ACC112 (cell line): ENCODE measurements at regions not wholly inside any gene's neighbourhood (a gene's known extent, or its start where the extent isn't known, plus 50 kb on each side); places are given as distances from the start of the nearest gene placed in this dataset.

Source experiments
- H2AFZ ChIP-seq: fragments of 200-600 bp; sonication (generic); one replicate; pipeline ENCODE4 v1.6.0; 2017; ENCODE audit warnings: antibody characterized with exemption, low read length; ENCODE audit not compliant: unreplicated experiment
- H3K27ac ChIP-seq: fragments of 200-600 bp; sonication (generic); 2 replicates; pipeline ENCODE4 v1.5.1; 2014; ENCODE audit warnings: low read depth, mild to moderate bottlenecking, antibody characterized with exemption, low read length, moderate library complexity
- H3K27me3 ChIP-seq: fragments of 200-600 bp; sonication (generic); 2 replicates; pipeline ENCODE4 v1.6.1; 2014; ENCODE audit warnings: mild to moderate bottlenecking, antibody characterized with exemption, low read length, moderate library complexity, mixed read lengths; ENCODE audit not compliant: insufficient read depth
- H3K36me3 ChIP-seq: fragments of 200-600 bp; sonication (generic); 2 replicates; pipeline ENCODE4 v1.6.1; 2016; ENCODE audit warnings: mild to moderate bottlenecking, antibody characterized with exemption, low read length, moderate library complexity, mixed read lengths; ENCODE audit not compliant: insufficient read depth
- H3K4me1 ChIP-seq: fragments of 200-600 bp; sonication (generic); one replicate; pipeline ENCODE4 v1.6.1; 2016; ENCODE audit warnings: low read length, mixed read lengths; ENCODE audit not compliant: insufficient read depth, unreplicated experiment, control insufficient read depth
- H3K4me3 ChIP-seq: fragments of 200-600 bp; sonication (generic); 2 replicates; pipeline ENCODE4 v1.5.1; 2014; ENCODE audit warnings: mild to moderate bottlenecking, low read depth, low read length
- H3K79me2 ChIP-seq: fragments of 200-600 bp; sonication (generic); one replicate; pipeline ENCODE4 v1.6.0; 2016; ENCODE audit warnings: low read length; ENCODE audit not compliant: control insufficient read depth, unreplicated experiment, insufficient read depth

GRCh38 chr3:148204131-148204530 lies 493.6 kb upstream of the AGTR1 start:
- peak overlapping the region; percentile 64 for H2AFZ ChIP-seq
- H3K79me2 ChIP-seq, result no peaks in the 10 kb centered on the region
- no peaks in the 10 kb centered on the region for H3K27me3 ChIP-seq
- no peaks in the 10 kb centered on the region for H3K36me3 ChIP-seq
- H3K4me1 ChIP-seq, result peaks cover 18% of the 10 kb centered on the region
- H3K27ac ChIP-seq, result no peak overlapping the region
- no peak overlapping the region for H3K4me3 ChIP-seq

- Histone ChIP-seq H3K79me2 (no peaks in the 10 kb centered on the region), H3K36me3 (no peaks in the 10 kb centered on the region), H3K27me3 (no peaks in the 10 kb centered on the region), H3K4me3 (no peak overlapping the region), H3K27ac (no peak overlapping the region), H3K4me1 (peaks cover 28% of the 10 kb centered on the region), H2AFZ (no peak overlapping the region)
Observed at GRCh38 chr3:148205977-148206376, 491.7 kb upstream of the AGTR1 start.

- Histone ChIP-seq H3K79me2 (no peaks in the 10 kb centered on the region), H3K4me3 (no peak overlapping the region), H3K27me3 (no peaks in the 10 kb centered on the region), H3K4me1 (peaks cover 32% of the 10 kb centered on the region), H3K27ac (no peak overlapping the region), H2AFZ (no peak overlapping the region), H3K36me3 (no peaks in the 10 kb centered on the region)
Observed at GRCh38 chr3:148206446-148206845, 491.3 kb upstream of the AGTR1 start.

- Histone ChIP-seq H3K27ac (peak overlapping the region; percentile 45), H2AFZ (no peak overlapping the region)
Observed at GRCh38 chr3:148208975-148209374, 488.7 kb upstream of the AGTR1 start.

GRCh38 chr3:148211725-148212124 lies 486.0 kb upstream of the AGTR1 start:
- H3K36me3 ChIP-seq, result no peaks in the 10 kb centered on the region
- H3K4me1 ChIP-seq, result peaks cover 45% of the 10 kb centered on the region
- no peak overlapping the region for H3K27ac ChIP-seq
- peak overlapping the region; percentile 82 for H2AFZ ChIP-seq
- H3K27me3 ChIP-seq, result no peaks in the 10 kb centered on the region
- H3K4me3 ChIP-seq, result no peak overlapping the region
- no peaks in the 10 kb centered on the region for H3K79me2 ChIP-seq

More at GRCh38 chr3:148208975-148209374, 488.7 kb upstream of the AGTR1 start:
- peaks cover 34% of the 10 kb centered on the region for H3K4me1 ChIP-seq
- no peak overlapping the region for H3K4me3 ChIP-seq
- H3K36me3 ChIP-seq, result no peaks in the 10 kb centered on the region
- H3K27me3 ChIP-seq, result no peaks in the 10 kb centered on the region
- H3K79me2 ChIP-seq, result no peaks in the 10 kb centered on the region

- Histone ChIP-seq H3K4me1 (peaks cover 39% of the 10 kb centered on the region), H3K4me3 (no peak overlapping the region), H3K27ac (no peak overlapping the region), H3K79me2 (no peaks in the 10 kb centered on the region), H3K36me3 (no peaks in the 10 kb centered on the region), H2AFZ (peak overlapping the region; percentile 54), H3K27me3 (no peaks in the 10 kb centered on the region)
Observed at GRCh38 chr3:148214705-148215104, 483.0 kb upstream of the AGTR1 start.

GRCh38 chr3:148217317-148217716 lies 480.4 kb upstream of the AGTR1 start:
- Histone ChIP-seq H3K36me3 (no peaks in the 10 kb centered on the region), H3K27me3 (no peaks in the 10 kb centered on the region), H3K4me3 (no peak overlapping the region), H3K27ac (no peak overlapping the region), H3K79me2 (no peaks in the 10 kb centered on the region), H2AFZ (no peak overlapping the region), H3K4me1 (peaks cover 19% of the 10 kb centered on the region)

- Histone ChIP-seq H2AFZ (no peak overlapping the region), H3K27me3 (no peaks in the 10 kb centered on the region), H3K27ac (no peak overlapping the region), H3K79me2 (no peaks in the 10 kb centered on the region), H3K36me3 (no peaks in the 10 kb centered on the region), H3K4me1 (peaks cover 15% of the 10 kb centered on the region), H3K4me3 (no peak overlapping the region)
Observed at GRCh38 chr3:148218222-148218621, 479.5 kb upstream of the AGTR1 start.

- Histone ChIP-seq H3K36me3 (no peaks in the 10 kb centered on the region), H3K4me3 (no peak overlapping the region), H2AFZ (no peak overlapping the region), H3K27ac (no peak overlapping the region), H3K4me1 (peaks cover 5% of the 10 kb centered on the region), H3K79me2 (no peaks in the 10 kb centered on the region), H3K27me3 (no peaks in the 10 kb centered on the region)
Observed at GRCh38 chr3:148219999-148220398, 477.7 kb upstream of the AGTR1 start.

GRCh38 chr3:148221303-148221702 lies 476.4 kb upstream of the AGTR1 start:
- Histone ChIP-seq H3K4me1 (peaks cover 4% of the 10 kb centered on the region), H3K4me3 (no peak overlapping the region), H3K79me2 (no peaks in the 10 kb centered on the region), H3K36me3 (no peaks in the 10 kb centered on the region), H2AFZ (peak overlapping the region; percentile 7), H3K27ac (no peak overlapping the region), H3K27me3 (no peaks in the 10 kb centered on the region)

- Histone ChIP-seq H3K4me3 (no peak overlapping the region), H3K36me3 (no peaks in the 10 kb centered on the region), H3K79me2 (no peaks in the 10 kb centered on the region), H3K27me3 (no peaks in the 10 kb centered on the region), H2AFZ (no peak overlapping the region), H3K4me1 (peaks cover 2% of the 10 kb centered on the region), H3K27ac (no peak overlapping the region)
Observed at GRCh38 chr3:148223266-148223665, 474.4 kb upstream of the AGTR1 start.
